GM19372 (cell line): ENCODE measurements at regions not wholly inside any gene's neighbourhood (a gene's known extent, or its start where the extent isn't known, plus 50 kb on each side); places are given as distances from the start of the nearest gene placed in this dataset.
"Not testable (repeated sequence)": the region's sequence is repeated elsewhere in the genome, so short reads cannot be mapped to it uniquely, and the experiment has no call there.

ENCODE experiments used
- ATAC-seq: cut with Tn5 transposase; IDR thresholded peaks from one replicate; pipeline ENCODE4 v1.9.1; 2021; ENCODE audit warnings: mild to moderate bottlenecking, low read depth, moderate library complexity; ENCODE audit not compliant: unreplicated experiment

DNA sequence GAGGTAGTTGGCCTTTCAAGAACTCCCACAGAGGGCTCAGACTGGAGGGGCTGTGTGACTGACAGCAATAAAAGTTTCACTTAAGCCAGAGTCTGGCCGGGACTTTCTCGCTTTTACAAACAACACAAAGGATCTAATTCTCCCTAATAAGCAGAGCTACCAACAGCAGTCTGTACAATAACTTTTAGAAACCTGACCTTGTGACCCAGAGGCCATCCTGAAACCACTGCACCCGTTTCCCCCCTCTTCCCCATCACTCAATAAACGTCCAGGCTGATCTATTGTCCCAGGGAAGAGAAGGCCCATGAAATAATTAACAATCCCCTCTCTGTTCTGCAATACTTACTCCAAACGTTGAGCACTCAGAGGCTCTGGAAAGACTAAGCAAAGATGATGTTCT, 442.4 kb downstream of the ZIC3 start:
- ATAC-seq, result no peak

DNA sequence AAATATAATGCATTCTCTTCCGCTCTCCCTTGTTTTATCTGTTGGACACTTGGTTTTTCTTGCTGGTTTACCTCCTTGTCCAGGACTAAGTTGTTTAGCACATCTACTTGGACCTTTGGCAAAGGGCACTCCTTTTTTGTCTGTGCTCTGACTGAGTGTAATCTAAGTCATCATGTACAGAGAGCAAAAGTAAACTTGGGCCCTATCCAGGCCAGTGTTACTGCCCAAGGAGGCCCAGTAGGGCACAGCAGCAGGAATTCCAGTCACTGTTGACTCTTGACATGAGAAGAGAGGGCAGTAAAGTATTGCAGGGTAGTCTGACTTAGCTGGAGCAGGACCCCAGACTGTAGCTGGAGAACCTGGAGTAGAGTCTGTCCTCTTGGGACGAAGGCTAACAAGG, 445.5 kb downstream of the ZIC3 start:
- ATAC-seq, result no peak

DNA sequence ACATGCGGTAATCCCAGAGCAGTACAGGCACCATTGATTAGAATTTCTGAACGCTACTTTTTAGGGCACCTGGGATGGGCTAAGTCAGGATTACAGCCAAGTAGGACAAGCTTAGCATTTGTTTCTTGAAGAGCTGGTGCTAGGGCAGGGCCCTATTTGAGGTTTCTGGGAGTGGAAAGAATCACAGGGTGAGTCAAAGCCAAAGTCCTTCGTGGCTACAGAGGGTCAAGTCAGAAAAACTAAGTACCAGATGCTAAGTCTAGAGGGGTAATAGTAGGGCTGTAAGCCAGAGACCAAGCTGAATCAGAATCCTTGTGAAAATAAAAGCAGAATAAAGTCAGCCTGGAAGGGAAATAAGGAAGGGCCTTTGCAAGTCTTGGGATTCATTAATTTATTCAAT, 448.6 kb downstream of the ZIC3 start:
- no peak for ATAC-seq

DNA sequence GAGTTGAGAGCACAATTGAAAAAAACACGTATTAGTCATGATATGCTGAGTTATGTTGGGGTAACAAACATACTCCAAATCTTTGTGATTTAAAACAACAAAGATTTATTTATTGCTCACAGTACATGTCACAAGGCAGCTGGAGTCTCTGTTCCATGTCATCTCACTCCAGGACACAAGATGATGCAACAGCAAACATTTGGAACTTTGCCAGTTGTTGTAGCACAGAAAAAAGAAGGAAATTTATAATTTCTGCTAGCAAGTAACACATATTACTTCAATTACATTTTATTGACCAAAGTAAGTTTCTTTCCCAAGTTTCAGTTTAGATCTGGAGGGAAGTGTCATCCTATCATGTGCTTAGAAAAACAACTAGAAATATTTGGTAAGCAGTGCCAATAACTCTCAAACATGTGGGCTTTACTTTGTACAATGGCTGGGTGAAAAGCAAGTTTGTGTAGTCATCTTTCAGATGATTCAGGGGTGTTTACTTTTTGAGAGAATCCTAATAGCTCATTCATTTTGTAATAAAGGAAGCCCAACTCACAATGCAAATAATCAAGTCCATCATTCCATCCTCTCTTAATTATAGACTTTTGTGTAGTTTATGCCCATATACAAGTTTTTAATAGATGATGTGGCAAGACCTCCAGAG, 452.3 kb downstream of the ZIC3 start:
- ATAC-seq, result no peak

DNA sequence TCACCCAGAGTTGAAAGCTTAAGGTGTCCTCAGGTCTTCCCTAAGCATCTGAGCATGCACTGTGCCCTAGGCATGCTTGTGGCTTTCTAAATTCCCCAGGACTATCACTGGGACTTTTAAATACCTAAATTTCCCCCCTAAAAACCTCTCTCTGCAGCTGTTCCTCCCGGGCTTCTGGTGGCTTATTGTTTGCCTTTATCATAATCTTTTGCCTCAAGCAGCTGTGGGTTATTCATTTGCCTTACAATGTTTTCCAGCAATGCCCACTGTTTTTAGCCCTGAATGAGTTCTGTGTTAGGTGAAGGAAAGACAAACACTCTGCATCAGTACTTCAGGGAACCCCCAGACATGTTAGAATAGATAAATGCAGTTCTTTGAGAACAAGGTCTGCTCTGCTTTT, 455.0 kb downstream of the ZIC3 start:
- ATAC-seq, result no peak

DNA sequence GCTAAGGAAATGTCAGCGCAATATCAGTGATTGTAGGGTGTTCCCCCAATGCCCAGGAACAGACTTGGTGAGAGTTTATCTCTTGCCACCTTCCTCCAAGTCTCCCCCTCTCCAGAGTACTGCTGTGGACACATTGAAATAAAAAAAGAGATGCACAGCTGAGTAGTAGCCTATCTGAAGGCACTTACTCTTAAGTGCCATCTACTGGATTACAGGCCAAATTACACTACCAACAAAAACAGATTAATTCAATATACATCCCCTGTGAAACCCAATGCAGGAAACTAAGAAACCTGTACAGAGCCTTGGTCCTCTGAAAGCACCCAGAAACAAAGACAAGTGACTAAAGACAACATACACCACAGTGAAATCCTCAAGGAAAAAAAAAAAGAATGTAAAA, 460.3 kb downstream of the ZIC3 start:
- no peak for ATAC-seq

DNA sequence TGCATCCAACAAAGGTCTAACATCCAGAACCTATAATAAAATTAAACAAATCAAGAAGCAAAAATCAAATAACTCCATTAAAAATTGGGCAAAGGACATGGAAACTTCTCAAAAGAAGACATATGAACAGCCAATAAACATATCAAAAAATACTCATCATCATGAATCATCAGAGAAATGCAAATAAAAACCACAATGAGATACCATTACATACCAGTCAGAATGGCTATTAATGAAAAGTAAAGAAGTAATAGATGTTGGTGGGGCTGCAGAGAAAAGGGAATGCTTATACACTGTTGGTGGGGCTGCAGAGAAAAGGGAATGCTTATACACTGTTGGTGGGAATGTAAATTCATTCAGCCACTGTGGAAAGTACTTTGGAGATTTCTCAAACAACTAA, 465.8 kb downstream of the ZIC3 start:
- no peak for ATAC-seq

DNA sequence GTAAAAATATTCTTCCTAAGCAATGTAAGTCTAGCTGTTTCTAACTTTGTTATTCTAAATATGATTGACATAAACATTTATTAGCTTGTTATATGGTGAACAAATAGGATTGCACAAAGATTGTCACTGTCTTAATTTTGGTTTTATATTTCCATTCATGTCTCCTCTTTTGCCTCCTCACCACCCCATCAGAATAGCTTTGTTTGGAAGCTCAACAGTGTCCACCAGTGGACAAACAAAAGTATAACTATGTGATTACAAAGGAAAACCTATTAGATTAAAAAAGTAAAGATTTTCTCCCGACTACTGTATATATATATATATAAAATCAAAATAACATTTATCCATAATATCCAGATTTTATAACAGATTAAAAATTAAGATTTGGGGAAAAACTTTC, 468.2 kb downstream of the ZIC3 start:
- no peak for ATAC-seq

DNA sequence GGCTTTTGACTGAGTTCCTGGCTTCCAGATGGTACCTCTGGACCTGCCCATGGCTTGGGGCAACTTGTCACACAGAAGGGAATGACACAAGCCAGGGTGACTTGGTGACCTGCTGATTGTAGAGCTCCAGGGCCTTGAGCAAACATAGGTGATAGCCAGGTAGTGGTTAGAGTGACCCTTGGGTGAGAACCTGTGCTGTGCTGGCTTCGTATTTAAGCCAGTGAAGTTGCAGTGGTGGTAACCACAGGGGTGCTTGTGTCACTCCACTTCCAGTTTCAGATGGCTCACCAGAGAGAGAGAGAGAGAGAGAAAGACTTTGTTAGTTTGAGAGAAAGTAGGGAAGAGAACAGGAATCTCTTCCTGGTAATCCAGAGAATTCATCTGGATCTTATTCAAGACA, 471.6 kb downstream of the ZIC3 start:
- no peak for ATAC-seq

DNA sequence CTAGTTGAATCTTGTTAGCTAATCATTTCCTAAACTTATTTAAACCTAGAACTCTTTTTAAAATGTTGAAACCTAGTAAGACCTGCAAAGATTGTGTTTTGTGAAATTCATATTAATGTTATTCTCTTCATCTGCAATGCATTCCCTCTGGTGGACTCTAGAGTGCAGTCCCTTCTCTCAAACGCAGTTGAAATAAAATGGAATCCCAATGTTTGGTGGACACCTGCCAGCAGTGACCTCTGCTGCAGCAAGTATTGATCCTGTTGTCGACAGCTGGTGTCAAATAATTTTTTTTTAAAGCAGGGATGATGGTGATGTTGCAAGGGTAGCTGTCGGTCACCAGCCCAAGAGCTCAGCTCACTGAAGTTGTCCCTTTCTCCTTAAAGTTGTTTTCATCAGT, 492.0 kb downstream of the ZIC3 start:
- ATAC-seq, result no peak

DNA sequence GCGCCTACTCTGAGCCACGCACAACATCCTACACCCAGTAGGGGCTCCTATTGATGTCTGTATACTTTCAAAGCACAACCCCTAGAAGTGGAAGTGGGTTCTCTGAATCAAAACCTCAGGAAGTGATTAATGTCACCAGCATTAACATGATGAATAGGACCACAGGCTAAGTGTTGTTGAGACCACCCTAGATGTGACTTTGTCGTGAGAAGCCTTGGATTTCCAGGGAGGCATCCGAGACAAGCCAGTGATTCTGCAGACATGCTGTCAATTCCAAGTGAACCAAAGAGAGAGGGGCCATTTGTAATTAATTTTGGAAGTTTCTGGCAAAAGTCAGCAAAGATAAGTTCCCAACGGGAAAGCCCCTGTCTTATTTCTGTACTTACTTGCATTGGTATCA, 493.0 kb downstream of the ZIC3 start:
- ATAC-seq, result no peak

DNA sequence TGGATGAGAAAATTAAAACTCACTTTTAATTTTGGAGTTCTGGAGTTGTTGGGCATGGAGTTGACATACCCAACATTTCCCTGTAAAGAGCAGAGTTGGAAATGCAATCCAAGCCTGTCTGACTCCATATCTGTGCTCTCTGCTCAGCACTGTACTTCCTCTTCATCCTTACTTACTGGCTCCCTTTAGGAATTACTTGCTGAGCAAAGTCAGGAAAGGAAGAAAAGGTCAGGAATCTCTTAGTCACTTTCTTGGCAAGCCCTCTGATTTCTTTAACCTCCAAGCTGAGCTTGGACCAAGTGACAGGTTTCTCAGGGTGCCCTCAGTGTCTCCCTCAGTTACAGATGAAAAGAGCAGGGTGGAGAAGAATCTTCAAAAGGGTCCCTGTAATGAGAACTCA, 501.5 kb downstream of the ZIC3 start:
- ATAC-seq, result no peak

DNA sequence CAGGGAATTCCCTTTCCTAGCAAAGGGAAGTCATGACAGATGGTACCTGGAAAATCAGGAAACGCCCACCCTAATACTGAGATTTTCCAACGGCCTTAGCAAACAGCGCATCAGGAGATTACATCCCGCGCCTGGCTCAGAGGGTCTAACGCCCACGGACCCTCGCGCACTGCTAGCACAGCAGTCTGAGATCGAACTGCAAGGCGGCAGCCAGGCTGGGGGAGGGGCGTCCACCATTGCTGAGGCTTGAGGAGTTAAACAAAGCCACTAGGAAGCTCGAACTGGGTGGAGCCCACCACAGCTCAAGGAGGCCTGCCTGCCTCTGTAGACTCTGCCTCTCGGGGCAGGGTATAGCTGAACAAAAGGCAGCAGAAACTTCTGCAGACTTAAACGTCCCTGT, 507.7 kb downstream of the ZIC3 start:
- no peak for ATAC-seq

DNA sequence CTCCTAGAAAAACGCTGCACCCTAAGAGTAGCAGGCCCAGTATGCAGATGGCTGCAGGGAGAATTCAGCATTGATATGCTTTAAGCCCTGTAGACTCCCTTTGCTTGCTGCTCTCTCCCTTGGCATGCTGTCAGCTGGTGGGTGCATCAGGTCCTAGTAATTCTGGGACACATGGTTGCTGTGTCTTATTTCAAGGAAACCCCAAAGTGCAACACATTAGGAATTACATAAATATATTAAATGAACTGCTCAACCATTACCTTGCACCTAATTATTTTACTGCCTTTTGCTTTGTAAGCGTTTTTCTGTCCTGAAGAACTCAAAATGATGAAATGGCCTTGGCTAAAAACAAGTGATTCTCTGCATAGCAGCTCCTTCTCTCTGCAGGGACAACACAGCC, 516.3 kb downstream of the ZIC3 start:
- ATAC-seq, result no peak

DNA sequence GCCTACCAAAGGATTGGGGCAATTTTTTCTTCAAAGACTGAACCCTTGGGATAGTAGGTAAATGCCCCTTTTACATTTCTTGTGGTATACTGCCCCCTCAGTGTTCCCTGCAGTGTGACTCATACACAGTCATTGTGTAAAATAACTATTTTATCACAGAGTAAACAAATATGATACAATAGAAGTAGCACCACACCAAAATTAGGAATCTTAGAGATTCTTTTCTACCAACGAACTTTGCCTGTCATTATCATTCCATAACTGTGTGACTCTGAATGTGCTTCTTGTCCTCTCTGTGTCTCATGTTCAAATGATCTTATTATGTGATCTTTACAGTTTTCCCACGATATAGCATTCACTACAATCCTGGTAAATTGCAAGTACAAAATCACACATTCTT, 517.0 kb downstream of the ZIC3 start:
- ATAC-seq, result no peak

DNA sequence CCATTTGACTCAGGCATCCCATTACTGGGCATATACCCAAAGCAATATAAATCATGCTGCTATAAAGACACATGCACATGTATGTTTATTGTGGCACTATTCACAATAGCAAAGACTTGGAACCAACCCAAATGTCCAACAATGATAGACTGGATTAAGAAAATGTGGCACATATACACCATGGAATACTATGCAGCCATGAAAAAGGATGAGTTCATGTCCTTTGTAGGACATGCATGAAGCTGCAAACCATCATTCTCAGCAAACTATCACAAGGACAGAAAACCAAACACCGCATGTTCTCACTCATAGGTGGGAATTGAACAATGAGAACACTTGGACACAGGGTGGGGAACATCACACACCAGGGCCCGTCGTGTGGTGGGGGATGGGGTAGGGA, 545.0 kb downstream of the ZIC3 start:
- not testable (repeated sequence) for ATAC-seq

DNA sequence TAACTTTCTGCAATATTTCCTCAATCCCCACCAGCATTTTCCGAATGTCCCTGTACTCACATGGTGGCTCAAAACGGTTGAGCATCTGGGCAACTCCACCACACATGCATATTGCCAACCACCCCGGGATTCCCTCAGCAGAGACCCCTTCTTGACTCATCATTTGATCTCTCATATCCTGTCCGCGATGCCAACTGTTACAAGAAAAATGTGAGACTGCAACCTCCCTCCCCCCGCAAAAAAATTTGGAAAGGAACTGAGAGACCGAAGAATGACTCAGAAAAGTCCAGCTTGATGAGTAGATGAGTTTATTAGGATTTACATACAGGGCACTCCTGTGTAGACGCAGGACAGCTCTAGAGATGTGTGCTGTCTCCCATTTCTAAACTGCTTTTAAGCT, 561.4 kb downstream of the ZIC3 start:
- ATAC-seq, result no peak

DNA sequence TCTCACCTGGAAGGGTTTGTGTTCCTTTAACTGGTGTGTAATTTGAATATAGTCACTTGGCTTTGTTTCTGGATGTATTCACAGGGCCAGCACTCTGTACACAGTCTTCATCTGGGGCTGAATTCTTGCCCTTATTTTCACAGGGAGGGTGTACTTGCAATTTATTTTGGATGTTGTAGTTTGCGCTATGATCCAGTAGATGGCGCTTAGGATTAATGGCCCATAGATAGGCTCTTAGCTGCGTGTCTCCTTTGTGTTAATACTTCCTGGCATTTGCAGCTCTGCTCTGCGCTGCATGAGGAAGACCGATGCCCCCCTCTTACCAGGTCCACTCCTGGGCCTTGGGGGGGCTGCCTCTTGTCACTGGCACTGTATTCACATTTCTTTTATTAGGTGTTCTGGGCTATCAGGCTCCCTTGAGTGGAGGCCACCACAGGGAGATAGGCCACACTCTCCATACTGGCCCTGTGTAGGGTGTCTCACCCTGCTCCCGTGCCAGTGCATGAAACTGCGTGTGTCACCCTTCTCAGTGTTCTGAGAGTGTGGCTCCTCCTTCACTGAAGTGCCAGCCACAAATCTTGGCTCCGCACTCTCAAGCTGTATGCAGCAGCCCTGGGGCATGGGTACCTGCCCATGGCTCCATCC, 562.2 kb downstream of the ZIC3 start:
- ATAC-seq, result peak; percentile 91

DNA sequence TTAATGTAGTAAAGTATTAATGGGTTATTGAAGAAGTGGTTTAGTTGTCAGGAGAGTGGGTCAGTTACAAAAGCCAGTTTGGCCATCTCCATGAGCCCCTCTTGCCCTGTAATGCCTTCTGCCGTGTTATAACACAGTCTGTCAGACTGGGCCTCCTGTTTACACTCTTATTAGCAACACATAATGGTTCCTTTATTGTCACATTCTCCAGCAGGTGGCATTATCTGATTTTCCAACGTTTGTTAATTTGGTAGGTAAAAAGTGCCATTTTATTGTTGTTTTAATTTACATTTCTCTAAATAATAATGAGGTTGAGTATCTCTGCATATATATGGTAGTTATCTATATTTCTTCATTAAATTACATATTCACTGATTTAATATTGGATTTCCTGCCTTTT, 560.8 kb downstream of the FGF13 start:
- ATAC-seq, result no peak

DNA sequence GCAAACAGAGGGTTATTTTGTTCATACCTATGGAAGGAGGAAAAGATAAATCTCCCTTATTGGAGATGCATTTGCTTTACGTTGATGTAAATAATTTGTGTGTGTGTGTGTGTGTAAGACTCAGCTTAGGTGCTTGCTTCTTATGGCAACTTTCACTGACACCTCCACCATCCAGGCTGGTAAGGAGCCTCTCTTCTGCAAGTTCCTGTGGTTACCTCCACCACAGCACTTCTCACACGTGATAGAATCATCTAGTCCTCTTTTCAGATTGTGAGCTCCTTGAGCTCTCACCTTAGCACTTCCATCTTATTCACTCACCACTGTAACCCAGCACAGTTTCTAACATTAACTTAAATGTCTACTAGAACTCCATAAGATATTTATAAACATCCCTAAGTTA, 553.7 kb downstream of the FGF13 start:
- ATAC-seq, result no peak

DNA sequence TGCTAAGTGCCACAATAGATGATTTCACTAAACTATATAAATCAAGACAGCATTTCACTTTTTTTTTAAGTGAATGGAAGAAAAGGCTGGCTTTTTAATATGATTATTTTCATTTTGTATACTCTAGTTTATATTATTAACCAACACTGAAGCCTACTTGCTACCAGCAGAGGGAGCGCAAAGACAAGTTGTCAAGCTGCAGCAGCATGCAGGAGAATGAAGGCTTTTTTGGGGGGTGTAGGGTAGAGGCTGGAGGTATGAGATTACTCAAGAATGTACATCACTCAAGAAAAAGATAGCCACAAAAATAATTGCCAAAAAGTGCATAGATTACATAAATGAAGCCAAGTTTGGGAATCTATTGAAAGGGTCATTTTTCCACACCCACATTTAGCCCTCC, 519.5 kb downstream of the FGF13 start:
- no peak for ATAC-seq

DNA sequence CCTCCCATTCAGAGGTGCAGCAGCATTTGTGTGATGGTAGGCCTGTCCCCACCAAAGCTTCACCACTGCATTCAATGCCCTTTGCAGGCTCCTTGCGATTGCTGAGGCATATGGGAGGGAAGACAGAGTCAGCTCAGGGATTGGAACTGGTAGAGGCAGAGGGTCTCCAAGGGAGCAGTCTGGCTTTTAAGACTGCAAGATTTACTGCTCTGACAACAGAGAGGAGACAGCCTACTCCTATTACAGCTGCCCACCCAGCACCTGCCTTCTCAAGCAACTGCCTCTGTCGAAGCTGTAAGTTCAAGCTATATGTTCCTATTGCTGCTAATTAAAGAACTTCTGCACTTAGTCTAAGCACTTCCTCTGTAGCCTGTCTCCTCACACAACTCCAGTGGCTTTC, 481.8 kb downstream of the FGF13 start:
- ATAC-seq, result no peak

DNA sequence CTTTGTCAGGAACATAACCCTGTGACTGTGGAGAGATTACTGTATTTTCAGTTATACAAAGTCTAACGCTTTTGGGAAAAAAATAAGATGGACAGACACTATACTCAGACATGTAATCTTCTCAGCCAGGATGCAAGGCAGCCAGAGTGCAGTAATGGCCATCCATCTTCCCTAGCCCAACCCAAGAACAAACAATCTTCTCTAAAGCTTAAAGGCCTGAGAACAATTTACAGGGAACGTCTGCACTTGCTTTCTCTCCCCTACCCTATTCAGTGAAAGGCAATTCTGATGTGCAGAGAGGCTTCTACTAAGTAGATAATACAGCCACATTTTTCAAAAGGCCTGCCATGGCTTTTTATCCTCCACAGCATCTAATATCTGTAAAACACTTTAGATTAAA, 471.3 kb downstream of the FGF13 start:
- no peak for ATAC-seq
